ENCODE measurements at regions not wholly inside any gene's neighbourhood (a gene's known extent, or its start where the extent isn't known, plus 50 kb on each side); places are given as distances from the start of the nearest gene placed in this dataset.

- no peak for TF ChIP-seq MAX (IDR thresholded peaks at IDR 0.05; ENCODE audit: insufficient read depth, insufficient read length)
- TF ChIP-seq EZH2 (IDR thresholded peaks at IDR 0.05; ENCODE audit: borderline replicate concordance, low read depth, low read length, severe bottlenecking): no peak
- TF ChIP-seq JUN (IDR thresholded peaks at IDR 0.05; ENCODE audit: borderline replicate concordance, insufficient read depth, insufficient read length, low read depth): no peak
- H3K9me1 ChIP-seq (replicated peaks; ENCODE audit: control insufficient read depth, extremely low read depth, insufficient read depth, low read length): no peaks in the 10 kb centered on the region
- H3K4me3 ChIP-seq (replicated peaks in 1 of 3; ENCODE audit: insufficient read depth in 1 of 3, low read depth in 1 of 3, low read length in 3 of 3): no peak overlapping the region
- H3K9ac ChIP-seq (replicated peaks; ENCODE audit: extremely low read depth, insufficient read depth, low read length): no peak overlapping the region
- no peaks in the 10 kb centered on the region for H3K27me3 ChIP-seq (ENCODE audit: control insufficient read depth in 2 of 2, insufficient read depth in 2 of 2, low read length in 2 of 2)
- DNase-seq (ENCODE audit: low read depth, low spot score) (no peak), FAIRE-seq (no peak)
- no peaks in the 10 kb centered on the region for H4K20me1 ChIP-seq (replicated peaks; ENCODE audit: control insufficient read depth, extremely low read depth, insufficient read depth, low read length)
- no TSS peak for BruUV-seq (replicated peaks)
- ChIA-PET POLR2A (no interaction called here), CTCF (no interaction called here)
- no peaks in the 10 kb centered on the region for H3K79me2 ChIP-seq (ENCODE audit: control insufficient read depth, insufficient read depth, low read length)
- no peaks in the 10 kb centered on the region for H3K36me3 ChIP-seq (ENCODE audit: control insufficient read depth in 2 of 2, extremely low read depth in 1 of 2, insufficient read depth in 2 of 2, low read length in 2 of 2)
- no peak overlapping the region for H3K27ac ChIP-seq (ENCODE audit: insufficient read depth, low read depth, low read length)
- intact Hi-C loops (cut with micrococcal nuclease): no loop called here
- no peaks in the 10 kb centered on the region for H3K9me3 ChIP-seq (replicated peaks; ENCODE audit: control insufficient read depth, insufficient read depth, low read length)
- H2AFZ ChIP-seq (ENCODE audit: low read depth, low read length): no peak overlapping the region
- no peak overlapping the region for H3K4me2 ChIP-seq (ENCODE audit: insufficient read depth, low read length)
- H3K4me1 ChIP-seq (ENCODE audit: control insufficient read depth, extremely low read depth, insufficient read depth, low read length): no peaks in the 10 kb centered on the region
- dilution Hi-C loops (cut with MboI; ENCODE audit: extremely low pct_ligation_motif_present, low sequenced_read_pairs): no loop called here
Observed at GRCh38 chr5:165196961-165197360, 1691.5 kb downstream of the MAT2B start.

GRCh38 chr5:165201369-165201768 is 1696.0 kb downstream of the MAT2B start:
- no peak overlapping the region for H3K27ac ChIP-seq (ENCODE audit: insufficient read depth, low read depth, low read length)

More at GRCh38 chr5:165201369-165201768, 1696.0 kb downstream of the MAT2B start:
- no peaks in the 10 kb centered on the region for H3K4me1 ChIP-seq (ENCODE audit: control insufficient read depth, extremely low read depth, insufficient read depth, low read length)
- no peak overlapping the region for H2AFZ ChIP-seq (ENCODE audit: low read depth, low read length)
- no peak overlapping the region for H3K4me3 ChIP-seq (replicated peaks in 1 of 3; ENCODE audit: insufficient read depth in 1 of 3, low read depth in 1 of 3, low read length in 3 of 3)
- no peaks in the 10 kb centered on the region for H3K36me3 ChIP-seq (ENCODE audit: control insufficient read depth in 2 of 2, extremely low read depth in 1 of 2, insufficient read depth in 2 of 2, low read length in 2 of 2)
- no peak overlapping the region for H3K9ac ChIP-seq (replicated peaks; ENCODE audit: extremely low read depth, insufficient read depth, low read length)
- intact Hi-C loops (cut with micrococcal nuclease): no loop called here
- H4K20me1 ChIP-seq (replicated peaks; ENCODE audit: control insufficient read depth, extremely low read depth, insufficient read depth, low read length): no peaks in the 10 kb centered on the region
- DNase-seq (ENCODE audit: low read depth, low spot score): no peak
- dilution Hi-C loops (cut with MboI; ENCODE audit: extremely low pct_ligation_motif_present, low sequenced_read_pairs): no loop called here
- no peaks in the 10 kb centered on the region for H3K9me3 ChIP-seq (replicated peaks; ENCODE audit: control insufficient read depth, insufficient read depth, low read length)
- TF ChIP-seq MYC (IDR thresholded peaks at IDR 0.05; ENCODE audit: low read depth, low read length): no peak
- TF ChIP-seq CTCF (IDR thresholded peaks at IDR 0.05; ENCODE audit: extremely low read depth in 1 of 2, insufficient read depth in 1 of 2, low read depth in 1 of 2, low read length in 2 of 2): no peak
- no peak for TF ChIP-seq GATA2 (IDR thresholded peaks at IDR 0.05; ENCODE audit: insufficient read depth, insufficient read length, low read depth, low read length)
- no peak for TF ChIP-seq POLR2AphosphoS5 (IDR thresholded peaks at IDR 0.05; ENCODE audit: insufficient read depth, low read depth, low read length)
- no peak for TF ChIP-seq FOS (IDR thresholded peaks at IDR 0.05; ENCODE audit: borderline replicate concordance, insufficient read depth, low read length)
- TF ChIP-seq JUN (IDR thresholded peaks at IDR 0.05; ENCODE audit: borderline replicate concordance, insufficient read depth, insufficient read length, low read depth): no peak
- TF ChIP-seq POLR2A (IDR thresholded peaks at IDR 0.05; ENCODE audit: low read depth, low read length): no peak
- no peak for TF ChIP-seq MAX (IDR thresholded peaks at IDR 0.05; ENCODE audit: insufficient read depth, insufficient read length)
- no peak for TF ChIP-seq EZH2 (IDR thresholded peaks at IDR 0.05; ENCODE audit: borderline replicate concordance, low read depth, low read length, severe bottlenecking)
- ChIA-PET POLR2A (no interaction called here), CTCF (no interaction called here)
- no peaks in the 10 kb centered on the region for H3K27me3 ChIP-seq (ENCODE audit: control insufficient read depth in 2 of 2, insufficient read depth in 2 of 2, low read length in 2 of 2)
- FAIRE-seq: no peak
- H3K79me2 ChIP-seq (ENCODE audit: control insufficient read depth, insufficient read depth, low read length): no peaks in the 10 kb centered on the region
- H3K4me2 ChIP-seq (ENCODE audit: insufficient read depth, low read length): no peak overlapping the region
- no peaks in the 10 kb centered on the region for H3K9me1 ChIP-seq (replicated peaks; ENCODE audit: control insufficient read depth, extremely low read depth, insufficient read depth, low read length)
- no TSS peak for BruUV-seq (replicated peaks)

Measured in endothelial cell of umbilical vein (primary cell).